GM19193 (cell line): ENCODE measurements at regions not wholly inside any gene's neighbourhood (a gene's known extent, or its start where the extent isn't known, plus 50 kb on each side); places are given as distances from the start of the nearest gene placed in this dataset.

Source experiments
- POLR2A ChIP-seq: IDR thresholded peaks from 4 replicates; pipeline ENCODE4 v1.6.1; 2011; ENCODE audit not compliant: insufficient read depth, insufficient read length; ENCODE audit errors: extremely low read depth

DNA sequence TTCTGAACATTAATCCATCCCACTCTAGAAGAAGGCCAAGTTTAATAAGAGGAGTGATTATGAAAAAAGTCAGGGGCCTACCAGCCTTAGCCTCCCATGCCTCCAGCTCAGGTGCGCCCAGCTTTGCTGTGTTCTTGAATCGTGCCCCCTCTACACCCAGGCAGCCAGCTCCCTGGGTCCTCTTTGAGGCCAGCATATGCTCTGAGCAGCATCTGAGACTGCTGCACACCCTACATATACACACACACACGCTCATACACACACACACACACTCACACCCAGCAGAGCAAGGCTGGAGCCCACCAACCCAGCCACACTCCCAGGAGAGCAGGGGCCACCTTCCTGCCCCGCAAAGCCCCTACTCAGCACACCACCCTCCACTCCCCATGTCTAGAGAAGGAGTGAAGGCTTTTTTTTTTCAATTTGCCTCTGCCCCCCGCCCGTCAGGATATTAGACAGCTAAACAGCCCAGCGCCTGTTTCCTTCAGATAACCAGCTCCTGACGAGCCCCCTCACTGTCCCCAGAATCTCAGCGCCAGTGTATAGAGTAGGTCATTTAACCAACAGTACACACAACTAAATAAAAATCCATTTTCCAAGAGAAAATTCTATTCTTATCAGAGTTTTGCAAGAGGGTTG, 121.6 kb downstream of the BUD13 start:
- no peak for TF ChIP-seq POLR2A

DNA sequence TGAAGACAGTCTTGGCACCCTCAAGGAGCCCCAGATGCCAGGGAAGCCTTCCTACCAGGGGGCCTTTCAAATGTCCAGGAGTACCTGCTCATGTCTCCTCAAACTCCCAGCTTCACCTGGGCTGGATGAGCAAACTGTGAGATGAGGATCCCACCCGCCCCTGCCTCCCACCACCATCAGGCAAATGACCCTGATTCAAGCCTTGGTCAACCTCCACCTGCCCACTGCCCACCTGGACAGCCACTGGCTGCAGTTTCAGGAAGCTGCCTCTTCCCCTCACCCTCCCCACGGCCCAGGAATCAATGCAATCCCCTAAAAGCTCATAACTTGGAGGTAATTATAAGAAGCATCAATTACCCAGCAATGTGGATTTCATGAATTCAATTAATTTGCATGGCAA, 122.7 kb downstream of the BUD13 start:
- no peak for TF ChIP-seq POLR2A

DNA sequence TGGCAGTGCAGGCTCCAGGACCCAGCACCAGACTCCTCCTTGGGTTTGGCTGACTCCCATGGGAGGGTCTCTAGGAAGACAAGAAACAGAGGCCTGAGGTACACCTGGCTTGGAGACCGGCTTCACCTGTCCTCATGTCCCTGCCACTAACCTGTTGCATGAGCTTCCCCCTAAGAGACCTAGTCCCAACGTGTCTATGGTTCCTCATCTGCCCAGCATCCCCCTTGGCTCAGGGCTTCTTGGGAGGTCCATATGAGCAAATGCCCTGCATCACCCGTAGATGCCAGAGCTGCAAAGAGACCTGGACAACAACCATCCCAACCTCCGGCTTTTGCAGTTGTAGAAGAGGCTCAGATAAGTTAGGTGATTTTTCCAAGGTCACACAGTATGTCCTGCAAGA, 123.5 kb downstream of the BUD13 start:
- no peak for TF ChIP-seq POLR2A

DNA sequence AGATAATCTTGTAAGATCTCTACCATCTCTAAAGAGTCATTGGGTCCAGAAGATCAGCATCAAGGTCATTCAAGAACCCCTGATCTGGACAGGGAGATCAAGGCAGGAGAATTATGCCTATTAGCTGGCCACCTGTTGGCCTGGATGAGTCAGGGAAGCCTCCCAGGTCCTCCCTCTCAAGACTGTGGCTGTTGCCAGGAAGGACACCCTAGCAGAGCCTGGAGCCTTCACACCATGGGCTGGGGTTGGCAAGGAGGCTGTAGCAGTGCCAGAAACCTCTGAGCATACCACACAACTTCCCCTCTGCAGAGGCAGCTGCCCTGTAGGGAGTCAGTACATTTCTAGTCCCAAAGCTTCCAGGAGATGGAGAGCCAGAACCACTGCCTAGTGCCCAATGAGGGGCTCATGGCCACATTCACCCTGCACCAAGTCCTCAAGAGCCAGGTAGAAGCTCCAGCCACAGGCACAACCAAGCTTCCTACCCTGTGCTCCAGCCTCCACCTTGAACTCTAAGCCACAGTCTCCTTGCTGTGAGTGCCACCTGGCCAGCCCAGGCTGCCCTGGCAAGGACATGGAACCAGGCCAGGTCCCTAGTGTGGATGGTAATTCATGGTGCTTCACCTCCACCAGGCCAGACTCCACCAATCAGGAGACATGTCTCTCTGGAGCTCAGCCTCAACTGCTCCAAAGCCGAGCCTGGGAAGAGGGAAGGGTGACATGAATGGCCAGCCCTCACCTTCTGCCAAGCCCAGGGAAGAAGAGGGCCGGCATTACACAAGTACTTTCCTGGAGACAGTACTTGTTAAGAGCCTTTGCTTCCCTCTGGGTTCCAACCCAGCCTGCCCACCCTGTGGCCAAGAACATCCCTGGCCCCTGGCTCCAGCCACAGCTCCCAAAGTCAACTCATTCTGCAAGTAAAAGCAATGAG, 124.3 kb downstream of the BUD13 start:
- TF ChIP-seq POLR2A: no peak

DNA sequence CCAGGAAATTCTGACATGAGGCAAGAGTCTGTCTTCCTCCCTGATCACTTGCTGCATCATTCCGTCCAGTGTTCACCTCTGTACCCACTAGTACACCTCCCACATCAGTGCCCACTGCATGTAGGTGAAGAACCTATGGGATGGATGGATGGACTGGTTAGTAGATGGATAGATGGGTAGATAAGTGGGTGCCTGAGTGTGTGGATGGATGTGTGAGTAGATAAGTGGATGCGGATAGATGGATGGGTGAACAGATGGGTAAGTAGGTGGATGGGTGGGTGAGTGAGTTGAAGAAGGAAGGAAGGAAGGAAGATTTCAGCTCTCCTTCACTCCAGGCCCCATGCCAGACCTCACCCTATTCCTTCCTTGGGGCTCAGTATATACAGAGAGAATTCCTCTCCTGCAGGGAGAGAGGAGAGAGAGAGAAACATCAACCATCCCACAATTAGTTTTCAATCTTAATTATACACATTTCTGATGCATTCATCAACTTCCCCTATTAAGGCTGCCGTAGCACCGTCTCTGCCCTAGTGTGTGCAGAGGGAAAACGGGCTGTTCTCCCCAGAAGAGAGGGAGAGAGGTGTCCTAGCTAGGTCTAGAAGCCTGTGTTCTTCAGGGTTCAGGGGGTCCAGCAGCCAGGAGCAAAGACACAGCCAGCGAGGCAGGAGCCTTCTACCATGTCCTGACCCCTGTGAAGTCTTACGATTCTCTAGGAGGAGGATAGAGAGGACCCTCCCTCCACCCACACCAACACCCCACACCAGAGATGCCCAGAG, 125.3 kb downstream of the BUD13 start:
- no peak for TF ChIP-seq POLR2A

DNA sequence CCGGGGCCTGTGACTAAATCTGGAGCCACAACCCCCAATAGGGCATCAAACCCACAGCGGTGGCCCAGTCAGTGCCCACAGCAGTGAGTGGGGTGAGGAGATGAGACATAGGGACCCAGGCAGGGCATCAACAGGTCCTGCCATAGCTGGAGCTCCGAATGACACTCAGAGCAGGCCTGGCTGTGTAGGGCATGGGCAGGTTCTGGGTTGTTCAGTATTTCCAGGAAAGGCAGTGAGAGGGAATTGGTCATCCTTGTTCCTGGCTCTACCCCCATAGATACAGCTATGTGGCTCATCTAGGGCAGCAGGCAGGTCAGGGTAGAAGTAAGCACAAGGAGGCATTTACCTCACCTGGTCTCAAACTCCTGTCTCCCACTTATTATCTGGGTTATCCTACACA, 126.6 kb downstream of the BUD13 start:
- no peak for TF ChIP-seq POLR2A

DNA sequence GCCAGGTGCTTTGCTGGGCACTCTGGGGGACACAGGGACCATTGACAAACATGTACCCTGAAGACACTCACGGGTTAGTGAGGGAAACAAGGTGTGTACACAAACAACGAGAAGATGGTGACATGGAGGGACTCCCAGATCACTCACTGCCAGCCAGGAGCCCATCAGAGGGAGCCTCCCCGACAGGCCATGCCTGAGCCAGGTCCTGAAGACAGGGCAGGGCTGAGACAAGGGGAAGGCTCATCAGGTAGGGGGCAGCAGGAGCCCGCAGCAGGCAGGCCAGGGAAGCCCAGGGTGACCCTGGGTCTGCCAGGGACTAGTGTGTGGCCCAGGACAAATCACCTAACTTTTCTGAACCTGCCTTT, 127.9 kb downstream of the BUD13 start:
- no peak for TF ChIP-seq POLR2A

DNA sequence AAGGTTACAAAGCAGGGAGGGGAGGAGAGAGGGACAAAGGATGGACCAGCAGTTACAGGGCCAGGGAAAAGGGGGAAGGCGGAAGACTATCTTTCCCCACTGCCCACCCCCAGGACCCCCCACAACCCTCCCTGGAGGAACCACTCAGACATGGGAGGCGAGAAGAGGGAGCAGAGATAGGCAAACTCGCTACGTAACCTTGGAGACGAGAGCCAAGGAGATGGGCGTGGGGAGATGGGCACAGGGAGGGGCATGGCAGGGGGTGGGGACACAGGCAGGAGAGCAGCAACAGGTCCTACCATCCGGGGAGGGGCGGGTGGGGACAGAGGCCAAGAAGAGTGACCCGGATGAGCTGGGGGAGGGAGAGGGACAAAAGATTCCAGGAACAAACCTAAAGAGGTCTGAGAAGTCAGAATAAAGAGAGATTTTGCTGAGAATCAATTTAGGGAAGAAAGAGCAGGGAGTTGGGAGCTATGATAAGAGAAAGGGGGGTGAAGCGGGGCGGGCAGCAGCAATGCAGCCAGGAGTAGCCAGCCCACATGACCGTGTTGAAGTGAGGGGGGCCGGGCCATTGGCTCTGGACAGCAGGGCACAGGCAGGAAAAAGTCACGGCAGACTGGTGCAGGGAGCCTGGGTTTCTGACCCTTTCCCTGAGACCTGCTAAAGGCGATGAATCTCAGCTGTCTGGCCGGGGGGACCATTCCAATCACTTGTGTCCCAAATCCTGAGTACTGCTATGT, 128.4 kb downstream of the BUD13 start:
- TF ChIP-seq POLR2A: no peak

DNA sequence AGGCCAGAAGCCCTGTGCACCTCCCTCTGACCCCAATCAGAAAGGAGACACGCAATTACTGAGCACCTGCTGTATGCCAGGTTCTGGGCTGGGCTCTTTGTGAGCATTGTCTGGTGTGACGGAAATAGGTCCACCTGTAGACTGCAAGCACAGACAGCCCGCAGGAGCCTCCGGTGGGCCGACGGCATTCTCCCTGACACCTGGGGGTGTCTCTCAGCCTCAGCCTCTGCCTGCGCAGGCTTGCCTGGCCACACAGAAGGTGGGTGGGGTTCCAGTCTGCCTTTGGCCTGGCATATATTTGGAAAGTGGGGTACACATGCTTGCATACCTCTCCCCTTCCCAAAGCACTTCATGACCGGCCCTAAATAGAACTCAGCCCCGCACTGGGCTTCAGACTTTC, 129.3 kb downstream of the BUD13 start:
- TF ChIP-seq POLR2A: no peak

DNA sequence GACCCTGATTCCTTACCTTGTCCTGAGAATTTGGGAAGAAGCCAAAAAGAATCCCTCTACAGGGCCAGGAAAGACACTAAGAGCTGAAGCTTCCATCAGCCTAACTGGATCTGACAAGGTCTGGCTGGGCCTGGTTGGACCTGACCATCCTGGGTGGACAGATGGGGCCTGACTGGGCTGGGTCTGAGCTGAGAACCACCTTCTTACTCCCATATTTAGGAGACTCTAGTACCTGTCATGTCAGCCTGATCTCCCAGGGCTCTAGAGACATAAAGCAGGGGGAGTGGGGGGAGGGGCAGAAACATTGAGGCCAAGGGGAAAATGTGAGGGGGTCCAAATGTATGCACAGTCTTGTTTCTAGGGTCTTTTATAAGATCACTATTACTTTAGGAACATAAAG, 129.9 kb downstream of the BUD13 start:
- no peak for TF ChIP-seq POLR2A

DNA sequence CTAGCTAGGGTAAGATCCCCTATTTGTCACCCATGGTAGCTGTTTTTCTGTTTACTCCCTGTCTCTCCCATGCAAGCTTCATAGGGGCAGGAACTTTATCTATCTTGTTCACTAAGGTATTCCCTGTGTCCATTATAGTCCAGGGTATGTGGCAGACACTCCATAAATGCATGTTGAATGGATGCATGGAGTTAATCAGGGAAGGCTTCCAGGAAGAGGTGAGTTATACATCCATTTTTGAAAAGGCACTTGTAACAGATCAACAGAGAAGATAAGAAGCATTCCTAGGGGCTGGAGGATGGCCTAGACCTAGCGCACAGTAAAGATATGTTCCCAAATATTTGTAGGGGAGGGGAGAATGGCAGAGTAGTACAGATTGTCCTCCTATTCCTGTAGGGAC, 130.3 kb downstream of the BUD13 start:
- no peak for TF ChIP-seq POLR2A

DNA sequence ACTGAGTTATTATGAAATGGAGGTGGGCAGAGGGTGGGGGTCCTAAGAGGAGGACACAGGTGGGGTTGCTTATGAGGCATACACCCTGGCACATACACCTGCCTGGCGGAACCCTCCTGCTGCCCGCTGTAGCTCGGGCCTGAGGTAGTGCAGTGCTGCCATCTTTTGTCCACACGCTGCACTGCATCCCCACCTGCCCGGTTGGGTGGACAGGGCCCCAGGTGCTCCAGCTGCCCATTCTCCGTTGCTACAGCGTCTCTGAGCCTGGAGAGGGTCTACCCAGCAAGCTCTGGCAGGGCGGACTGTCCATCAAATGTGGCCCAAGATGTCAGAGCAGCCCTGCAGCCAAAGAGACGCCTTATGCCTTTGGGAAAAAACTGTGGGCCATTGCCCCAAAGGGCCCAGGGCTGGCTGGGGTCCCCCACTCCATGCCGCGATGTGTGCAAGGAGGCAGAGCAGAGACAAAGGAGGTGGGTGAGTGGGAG, 131.2 kb downstream of the BUD13 start:
- no peak for TF ChIP-seq POLR2A

DNA sequence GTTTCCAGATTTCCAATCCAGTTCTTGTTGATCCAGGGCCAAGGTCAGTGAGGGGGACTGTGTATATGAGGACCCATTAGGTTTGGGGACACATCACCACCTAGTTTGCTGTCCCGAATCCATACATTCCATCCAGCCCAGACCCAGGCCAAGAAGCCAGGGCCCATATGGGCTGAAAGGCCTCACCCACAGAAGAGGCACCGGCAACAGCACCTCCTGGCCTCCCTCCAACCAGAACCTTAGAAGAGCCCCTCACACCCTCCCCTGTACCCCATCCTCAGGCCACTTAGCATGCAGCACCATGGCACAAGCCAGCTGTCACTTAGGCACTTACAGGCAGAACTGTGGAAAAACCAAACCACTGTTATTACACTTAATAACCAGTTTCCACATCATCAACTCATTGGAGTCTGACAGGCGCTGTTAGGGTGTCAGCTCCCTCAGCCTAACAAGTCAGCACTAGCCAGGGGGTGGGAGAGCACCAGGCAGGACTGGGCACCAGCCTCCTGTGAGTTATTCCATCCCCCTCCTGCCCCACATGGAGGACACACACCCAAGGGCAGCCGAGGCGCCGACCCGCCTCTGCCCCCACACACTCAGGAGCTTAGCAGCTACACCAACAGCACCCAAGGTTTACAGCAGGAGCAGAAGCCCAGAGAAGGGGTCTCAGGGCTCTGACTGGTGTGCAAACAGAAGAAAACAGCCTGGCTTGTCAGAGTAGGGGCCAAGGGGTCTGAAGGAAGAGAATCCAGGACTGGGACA, 132.0 kb downstream of the BUD13 start:
- TF ChIP-seq POLR2A: no peak

DNA sequence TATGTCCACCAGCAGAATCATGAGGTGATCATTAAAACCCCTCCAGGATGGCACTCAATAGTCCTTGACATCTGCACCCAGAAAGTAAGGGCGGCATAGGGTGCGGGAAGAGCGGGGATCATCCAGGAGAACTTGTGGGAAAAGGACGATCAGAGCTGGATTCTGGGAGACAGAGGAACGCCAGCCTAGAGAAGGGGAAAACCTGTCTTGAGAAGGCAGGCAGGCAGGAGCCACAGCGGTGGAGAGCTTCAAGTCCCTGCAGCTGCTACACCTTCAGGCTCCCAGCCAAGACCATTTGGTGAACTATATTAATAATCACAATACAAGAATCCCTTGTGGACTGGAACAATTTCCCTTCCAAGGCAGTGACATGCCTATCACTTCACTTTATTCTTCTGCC, 134.3 kb downstream of the BUD13 start:
- no peak for TF ChIP-seq POLR2A
